GM23338 (cell line): ENCODE measurements at regions not wholly inside any gene's neighbourhood (a gene's known extent, or its start where the extent isn't known, plus 50 kb on each side); places are given as distances from the start of the nearest gene placed in this dataset.
A peak's percentile ranks its signal among the peaks of the same experiment; 100 is the strongest.

Experiments
- CREB1 ChIP-seq: fragments of 250-450 bp; sonication (Bioruptor Pico); IDR thresholded peaks from 2 replicates; pipeline ENCODE4 v1.5.0; 2020; ENCODE audit warnings: low read depth, mild to moderate bottlenecking, moderate library complexity
- EZH2 ChIP-seq: fragments of 200-600 bp; sonication (generic); IDR thresholded peaks from one replicate; pipeline ENCODE4 v1.8.0; 2017; ENCODE audit warnings: antibody characterized with exemption, mild to moderate bottlenecking, low read depth; ENCODE audit not compliant: unreplicated experiment
- EZH2phosphoT487 ChIP-seq: fragments of 200-600 bp; sonication (generic); IDR thresholded peaks from one replicate; pipeline ENCODE4 v1.8.1; 2018; ENCODE audit warnings: antibody characterized with exemption; ENCODE audit not compliant: unreplicated experiment
- JUNB ChIP-seq: IDR thresholded peaks from one replicate; pipeline ENCODE4 v1.6.1; 2016; ENCODE audit warnings: antibody characterized with exemption; ENCODE audit not compliant: unreplicated experiment
- POLR2AphosphoS5 ChIP-seq: IDR thresholded peaks from 2 replicates; pipeline ENCODE4 v1.6.1; 2016; ENCODE audit warnings: antibody characterized with exemption, low read depth
- STAT1 ChIP-seq: IDR thresholded peaks from one replicate; pipeline ENCODE4 v1.6.1; 2016; ENCODE audit warnings: antibody characterized with exemption; ENCODE audit not compliant: unreplicated experiment
- ZNF331 ChIP-seq: fragments of 250-450 bp; sonication (Bioruptor Pico); IDR thresholded peaks from 2 replicates; pipeline ENCODE4 v1.5.0; 2020; ENCODE audit warnings: low read depth, mild to moderate bottlenecking, moderate library complexity
- TF ChIP-seq, protein P1 (sequence below), 2 experiments: fragments of 200-600 bp in 1 of 2; sonication (generic) in 1 of 2; conservative IDR thresholded peaks; 2 replicates each; pipeline versions ENCODE4 v1.5.1 to v1.6.1; 2016 to 2017; ENCODE audit warnings: antibody characterized with exemption in 2 of 2, low read depth in 2 of 2, mild to moderate bottlenecking in 2 of 2, moderate library complexity in 1 of 2
- TF ChIP-seq, protein P2 (sequence below): IDR thresholded peaks from 2 replicates; pipeline ENCODE4 v1.6.1; 2016; ENCODE audit warnings: antibody characterized with exemption
- TF ChIP-seq, protein P3 (sequence below): IDR thresholded peaks from one replicate; pipeline ENCODE4 v1.6.1; 2018; ENCODE audit warnings: antibody characterized with exemption; ENCODE audit not compliant: unreplicated experiment

DNA sequence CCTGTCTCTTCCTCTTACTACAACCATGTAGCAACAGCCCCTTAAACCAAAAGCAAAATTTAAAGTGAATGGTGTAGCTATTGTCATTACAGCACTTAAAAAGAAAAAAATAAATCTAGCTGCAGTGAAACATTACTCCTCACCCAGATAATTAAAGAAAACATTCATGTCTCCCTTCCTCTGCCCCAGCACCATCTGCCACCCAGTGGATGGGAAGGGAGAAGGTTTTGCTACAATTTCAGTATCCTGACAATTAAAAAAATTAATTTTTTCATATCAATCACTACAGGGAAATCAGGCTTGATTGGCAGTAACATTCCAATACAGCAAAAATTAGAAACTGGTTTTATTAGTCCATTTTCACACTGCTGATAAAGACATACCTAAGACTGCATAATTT, 147.4 kb upstream of the PUM3 start:
- TF ChIP-seq, protein P1, sequence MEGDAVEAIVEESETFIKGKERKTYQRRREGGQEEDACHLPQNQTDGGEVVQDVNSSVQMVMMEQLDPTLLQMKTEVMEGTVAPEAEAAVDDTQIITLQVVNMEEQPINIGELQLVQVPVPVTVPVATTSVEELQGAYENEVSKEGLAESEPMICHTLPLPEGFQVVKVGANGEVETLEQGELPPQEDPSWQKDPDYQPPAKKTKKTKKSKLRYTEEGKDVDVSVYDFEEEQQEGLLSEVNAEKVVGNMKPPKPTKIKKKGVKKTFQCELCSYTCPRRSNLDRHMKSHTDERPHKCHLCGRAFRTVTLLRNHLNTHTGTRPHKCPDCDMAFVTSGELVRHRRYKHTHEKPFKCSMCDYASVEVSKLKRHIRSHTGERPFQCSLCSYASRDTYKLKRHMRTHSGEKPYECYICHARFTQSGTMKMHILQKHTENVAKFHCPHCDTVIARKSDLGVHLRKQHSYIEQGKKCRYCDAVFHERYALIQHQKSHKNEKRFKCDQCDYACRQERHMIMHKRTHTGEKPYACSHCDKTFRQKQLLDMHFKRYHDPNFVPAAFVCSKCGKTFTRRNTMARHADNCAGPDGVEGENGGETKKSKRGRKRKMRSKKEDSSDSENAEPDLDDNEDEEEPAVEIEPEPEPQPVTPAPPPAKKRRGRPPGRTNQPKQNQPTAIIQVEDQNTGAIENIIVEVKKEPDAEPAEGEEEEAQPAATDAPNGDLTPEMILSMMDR (conservative IDR thresholded peaks at IDR 0.05; ENCODE audit: low read depth in 2 of 2): peak; percentile 50 to 57
- TF ChIP-seq POLR2AphosphoS5 (no peak), EZH2 (no peak), JUNB (no peak), CREB1 (CRISPR knock-in tag) (no peak), STAT1 (no peak), EZH2phosphoT487 (no peak), ZNF331 (CRISPR knock-in tag) (no peak)
- TF ChIP-seq, protein P2, sequence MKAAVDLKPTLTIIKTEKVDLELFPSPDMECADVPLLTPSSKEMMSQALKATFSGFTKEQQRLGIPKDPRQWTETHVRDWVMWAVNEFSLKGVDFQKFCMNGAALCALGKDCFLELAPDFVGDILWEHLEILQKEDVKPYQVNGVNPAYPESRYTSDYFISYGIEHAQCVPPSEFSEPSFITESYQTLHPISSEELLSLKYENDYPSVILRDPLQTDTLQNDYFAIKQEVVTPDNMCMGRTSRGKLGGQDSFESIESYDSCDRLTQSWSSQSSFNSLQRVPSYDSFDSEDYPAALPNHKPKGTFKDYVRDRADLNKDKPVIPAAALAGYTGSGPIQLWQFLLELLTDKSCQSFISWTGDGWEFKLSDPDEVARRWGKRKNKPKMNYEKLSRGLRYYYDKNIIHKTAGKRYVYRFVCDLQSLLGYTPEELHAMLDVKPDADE: no peak
- TF ChIP-seq, protein P3, sequence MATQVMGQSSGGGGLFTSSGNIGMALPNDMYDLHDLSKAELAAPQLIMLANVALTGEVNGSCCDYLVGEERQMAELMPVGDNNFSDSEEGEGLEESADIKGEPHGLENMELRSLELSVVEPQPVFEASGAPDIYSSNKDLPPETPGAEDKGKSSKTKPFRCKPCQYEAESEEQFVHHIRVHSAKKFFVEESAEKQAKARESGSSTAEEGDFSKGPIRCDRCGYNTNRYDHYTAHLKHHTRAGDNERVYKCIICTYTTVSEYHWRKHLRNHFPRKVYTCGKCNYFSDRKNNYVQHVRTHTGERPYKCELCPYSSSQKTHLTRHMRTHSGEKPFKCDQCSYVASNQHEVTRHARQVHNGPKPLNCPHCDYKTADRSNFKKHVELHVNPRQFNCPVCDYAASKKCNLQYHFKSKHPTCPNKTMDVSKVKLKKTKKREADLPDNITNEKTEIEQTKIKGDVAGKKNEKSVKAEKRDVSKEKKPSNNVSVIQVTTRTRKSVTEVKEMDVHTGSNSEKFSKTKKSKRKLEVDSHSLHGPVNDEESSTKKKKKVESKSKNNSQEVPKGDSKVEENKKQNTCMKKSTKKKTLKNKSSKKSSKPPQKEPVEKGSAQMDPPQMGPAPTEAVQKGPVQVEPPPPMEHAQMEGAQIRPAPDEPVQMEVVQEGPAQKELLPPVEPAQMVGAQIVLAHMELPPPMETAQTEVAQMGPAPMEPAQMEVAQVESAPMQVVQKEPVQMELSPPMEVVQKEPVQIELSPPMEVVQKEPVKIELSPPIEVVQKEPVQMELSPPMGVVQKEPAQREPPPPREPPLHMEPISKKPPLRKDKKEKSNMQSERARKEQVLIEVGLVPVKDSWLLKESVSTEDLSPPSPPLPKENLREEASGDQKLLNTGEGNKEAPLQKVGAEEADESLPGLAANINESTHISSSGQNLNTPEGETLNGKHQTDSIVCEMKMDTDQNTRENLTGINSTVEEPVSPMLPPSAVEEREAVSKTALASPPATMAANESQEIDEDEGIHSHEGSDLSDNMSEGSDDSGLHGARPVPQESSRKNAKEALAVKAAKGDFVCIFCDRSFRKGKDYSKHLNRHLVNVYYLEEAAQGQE: no peak
